ENCODE measurements at regions not wholly inside any gene's neighbourhood (a gene's known extent, or its start where the extent isn't known, plus 50 kb on each side); places are given as distances from the start of the nearest gene placed in this dataset.

GRCh38 chr21:26412885-26413284 is 160.2 kb downstream of the CYYR1 start:
- H3K27me3 ChIP-seq, result no peaks in the 10 kb centered on the region
- no peak overlapping the region for H3K27ac ChIP-seq
- intact Hi-C loops (cut with DNase I), result no loop called here
- no peaks in the 10 kb centered on the region for H3K4me1 ChIP-seq
- no peak overlapping the region for H3K4me3 ChIP-seq
- DNase-seq (ENCODE audit: low spot score in 2 of 2), result no peak
- H3K36me3 ChIP-seq, result no peaks in the 10 kb centered on the region
- no peaks in the 10 kb centered on the region for H3K9me3 ChIP-seq
- no peak for TF ChIP-seq CTCF (IDR thresholded peaks at IDR 0.05)

GRCh38 chr21:26409735-26410134 is 163.4 kb downstream of the CYYR1 start:
- no peak for TF ChIP-seq CTCF (IDR thresholded peaks at IDR 0.05)
- Histone ChIP-seq H3K27ac (no peak overlapping the region), H3K27me3 (no peaks in the 10 kb centered on the region), H3K36me3 (no peaks in the 10 kb centered on the region), H3K9me3 (no peaks in the 10 kb centered on the region), H3K4me1 (no peaks in the 10 kb centered on the region), H3K4me3 (no peak overlapping the region)
- intact Hi-C loops (cut with DNase I), result no loop called here
- no peak for DNase-seq (ENCODE audit: low spot score in 2 of 2)

- no peaks in the 10 kb centered on the region for H3K9me3 ChIP-seq
- H3K36me3 ChIP-seq, result no peaks in the 10 kb centered on the region
- H3K27me3 ChIP-seq, result no peaks in the 10 kb centered on the region
- no peak for TF ChIP-seq CTCF (IDR thresholded peaks at IDR 0.05)
- intact Hi-C loops (cut with DNase I), result no loop called here
- H3K4me1 ChIP-seq, result no peaks in the 10 kb centered on the region
- H3K4me3 ChIP-seq, result no peak overlapping the region
- DNase-seq (ENCODE audit: low spot score in 2 of 2), result no peak
- H3K27ac ChIP-seq, result no peak overlapping the region
Observed at GRCh38 chr21:26408511-26408910, 164.6 kb downstream of the CYYR1 start.

- intact Hi-C loops (cut with DNase I), result no loop called here
- H3K9me3 ChIP-seq, result no peaks in the 10 kb centered on the region
- H3K4me3 ChIP-seq, result no peak overlapping the region
- no peaks in the 10 kb centered on the region for H3K4me1 ChIP-seq
- TF ChIP-seq CTCF (IDR thresholded peaks at IDR 0.05), result no peak
- H3K36me3 ChIP-seq, result no peaks in the 10 kb centered on the region
- no peak for DNase-seq (ENCODE audit: low spot score in 2 of 2)
- no peaks in the 10 kb centered on the region for H3K27me3 ChIP-seq
- no peak overlapping the region for H3K27ac ChIP-seq
Observed at GRCh38 chr21:26406526-26406925, 166.6 kb downstream of the CYYR1 start.

GRCh38 chr21:26405735-26406361 is 167.2 kb downstream of the CYYR1 start:
- DNase-seq (ENCODE audit: low spot score in 2 of 2), result no peak
- Histone ChIP-seq H3K4me1 (no peaks in the 10 kb centered on the region), H3K9me3 (no peaks in the 10 kb centered on the region), H3K36me3 (no peaks in the 10 kb centered on the region), H3K27ac (no peak overlapping the region), H3K4me3 (peak overlapping the region in 1 of 2 donors; percentile 34), H3K27me3 (no peaks in the 10 kb centered on the region)
- no peak for TF ChIP-seq CTCF (IDR thresholded peaks at IDR 0.05)
- intact Hi-C loops (cut with DNase I), result no loop called here

- TF ChIP-seq CTCF (IDR thresholded peaks at IDR 0.05), result no peak
- no peaks in the 10 kb centered on the region for H3K27me3 ChIP-seq
- H3K27ac ChIP-seq, result no peak overlapping the region
- H3K9me3 ChIP-seq, result no peaks in the 10 kb centered on the region
- intact Hi-C loops (cut with DNase I), result no loop called here
- no peak overlapping the region for H3K4me3 ChIP-seq
- H3K4me1 ChIP-seq, result no peaks in the 10 kb centered on the region
- DNase-seq (ENCODE audit: low spot score in 2 of 2), result no peak
- H3K36me3 ChIP-seq, result no peaks in the 10 kb centered on the region
Observed at GRCh38 chr21:26405071-26405470, 168.0 kb downstream of the CYYR1 start.

Measured in ascending aorta (tissue), 2 donors.